GM12874 (cell line): ENCODE measurements at regions not wholly inside any gene's neighbourhood (a gene's known extent, or its start where the extent isn't known, plus 50 kb on each side); places are given as distances from the start of the nearest gene placed in this dataset.

ENCODE experiments used
- TF ChIP-seq, protein P1 (sequence below): IDR thresholded peaks from 2 replicates; pipeline ENCODE4 v1.5.1; 2011; ENCODE audit warnings: low read depth, mild to moderate bottlenecking, control low read depth, low read length, moderate library complexity; ENCODE audit not compliant: insufficient read depth

DNA sequence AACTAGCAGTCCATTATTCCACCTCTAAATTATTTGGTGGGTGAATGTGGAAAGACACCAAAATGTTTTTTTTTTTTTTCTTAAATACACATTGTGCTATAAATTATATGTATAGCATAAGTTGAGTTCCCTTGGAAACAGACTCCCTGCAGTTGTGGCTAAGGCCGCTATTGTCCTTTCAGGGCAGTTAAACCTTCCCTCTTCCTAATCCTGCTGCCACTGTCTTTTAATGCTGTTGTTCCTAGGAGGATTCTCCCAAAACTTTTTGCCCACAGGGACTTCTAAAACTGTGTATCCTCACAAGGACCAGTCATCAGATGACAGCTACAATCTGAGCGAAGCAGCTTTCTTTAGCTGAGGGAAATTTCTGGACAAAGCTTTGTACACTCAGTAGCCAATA, 478.9 kb upstream of the CHORDC1 start:
- TF ChIP-seq, protein P1, sequence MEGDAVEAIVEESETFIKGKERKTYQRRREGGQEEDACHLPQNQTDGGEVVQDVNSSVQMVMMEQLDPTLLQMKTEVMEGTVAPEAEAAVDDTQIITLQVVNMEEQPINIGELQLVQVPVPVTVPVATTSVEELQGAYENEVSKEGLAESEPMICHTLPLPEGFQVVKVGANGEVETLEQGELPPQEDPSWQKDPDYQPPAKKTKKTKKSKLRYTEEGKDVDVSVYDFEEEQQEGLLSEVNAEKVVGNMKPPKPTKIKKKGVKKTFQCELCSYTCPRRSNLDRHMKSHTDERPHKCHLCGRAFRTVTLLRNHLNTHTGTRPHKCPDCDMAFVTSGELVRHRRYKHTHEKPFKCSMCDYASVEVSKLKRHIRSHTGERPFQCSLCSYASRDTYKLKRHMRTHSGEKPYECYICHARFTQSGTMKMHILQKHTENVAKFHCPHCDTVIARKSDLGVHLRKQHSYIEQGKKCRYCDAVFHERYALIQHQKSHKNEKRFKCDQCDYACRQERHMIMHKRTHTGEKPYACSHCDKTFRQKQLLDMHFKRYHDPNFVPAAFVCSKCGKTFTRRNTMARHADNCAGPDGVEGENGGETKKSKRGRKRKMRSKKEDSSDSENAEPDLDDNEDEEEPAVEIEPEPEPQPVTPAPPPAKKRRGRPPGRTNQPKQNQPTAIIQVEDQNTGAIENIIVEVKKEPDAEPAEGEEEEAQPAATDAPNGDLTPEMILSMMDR, result no peak

DNA sequence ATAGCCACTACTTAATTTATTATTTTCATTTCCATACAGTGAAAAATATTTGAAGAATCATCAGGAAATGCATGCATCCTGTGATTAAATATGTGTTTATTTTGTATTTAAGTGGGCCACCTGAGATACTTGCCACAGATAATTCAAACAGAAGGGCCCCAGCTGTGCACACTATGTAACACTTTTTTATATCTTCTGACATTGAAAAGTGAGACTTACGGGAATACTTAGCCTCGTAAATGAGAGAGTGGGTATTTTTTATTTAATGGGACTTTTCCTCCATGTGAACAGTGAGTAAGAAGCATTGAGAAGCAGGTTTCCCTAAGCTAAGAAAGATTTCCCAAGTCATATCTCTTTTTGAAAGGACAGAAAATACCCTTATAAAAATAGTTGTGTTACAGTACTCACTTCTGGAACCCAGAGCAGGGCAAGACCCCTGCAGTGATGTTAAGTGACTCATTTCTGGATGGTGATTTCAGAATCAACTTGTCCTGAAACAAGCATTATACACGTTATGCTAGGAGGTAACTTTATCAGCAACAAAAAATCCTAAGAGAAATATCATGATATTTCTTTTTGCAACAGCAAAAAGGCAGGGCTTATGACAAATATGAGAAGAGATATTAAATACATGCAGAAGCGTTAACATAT, 478.1 kb upstream of the CHORDC1 start:
- TF ChIP-seq, protein P1, result no peak

DNA sequence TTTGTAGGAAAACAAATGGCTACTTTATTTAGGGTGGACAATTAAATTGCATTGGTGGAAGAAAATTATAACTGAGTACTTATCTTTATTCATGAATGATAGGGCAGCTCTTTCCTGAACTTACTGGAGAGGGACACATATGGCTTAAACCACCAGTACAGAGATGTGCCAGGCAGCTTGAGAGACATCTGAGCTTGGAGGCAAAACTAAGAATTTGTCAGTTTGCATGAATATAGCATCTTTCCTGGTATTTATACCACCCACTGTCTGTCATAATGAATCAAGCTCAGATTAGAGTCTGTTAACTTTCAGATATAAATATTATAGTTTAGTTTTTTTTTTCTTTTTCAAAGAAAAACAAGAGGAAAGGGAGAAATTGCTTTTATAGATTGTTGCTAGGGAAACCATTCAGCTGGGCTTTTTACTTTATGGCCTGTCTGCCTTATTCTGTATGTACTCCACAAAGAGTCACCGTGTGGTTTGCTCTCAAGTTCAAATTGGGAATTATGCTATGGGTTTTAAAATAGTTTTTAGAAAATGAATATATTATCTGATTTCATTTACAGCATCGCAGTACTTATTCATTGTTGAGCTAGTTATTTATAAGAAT, 477.0 kb upstream of the CHORDC1 start:
- TF ChIP-seq, protein P1, result no peak

DNA sequence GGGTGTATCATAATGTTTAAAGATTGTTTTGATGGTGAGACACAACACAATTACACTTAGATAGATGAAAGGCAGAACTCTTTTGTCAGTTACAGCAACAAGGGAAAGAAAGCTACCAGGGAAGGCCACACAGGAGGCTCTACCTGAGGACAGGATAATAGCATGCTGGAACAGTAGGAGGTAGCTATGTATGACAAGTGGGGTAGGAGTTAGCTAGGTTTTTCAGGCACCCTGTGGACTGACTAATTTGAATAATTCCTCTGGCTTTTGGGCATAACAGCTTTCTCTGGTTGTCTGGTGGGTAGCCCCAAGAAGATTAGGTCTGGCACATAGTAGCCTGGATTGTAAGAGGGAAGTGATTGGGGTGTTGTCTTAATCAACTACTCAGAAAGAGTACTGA, 475.4 kb upstream of the CHORDC1 start:
- TF ChIP-seq, protein P1, result no peak

DNA sequence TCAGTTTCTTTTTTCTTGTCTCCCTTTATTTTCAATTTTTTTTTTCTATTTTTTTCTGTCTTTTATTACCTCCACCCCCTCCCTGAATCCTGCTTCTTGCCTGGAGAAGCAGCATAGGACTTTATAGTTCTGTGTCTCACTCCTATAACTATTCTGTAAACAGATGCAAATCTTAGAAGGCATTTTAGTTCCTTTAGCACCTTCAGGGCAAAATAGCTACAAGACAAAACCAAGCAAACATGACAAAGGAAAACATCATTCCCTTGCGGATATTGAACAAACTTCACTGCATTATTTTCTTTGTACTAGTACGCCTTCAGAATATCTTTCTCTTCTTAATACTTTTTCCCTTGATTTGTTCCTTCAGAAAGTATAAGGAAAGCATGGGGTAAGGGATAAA, 446.2 kb upstream of the CHORDC1 start:
- TF ChIP-seq, protein P1, result no peak

DNA sequence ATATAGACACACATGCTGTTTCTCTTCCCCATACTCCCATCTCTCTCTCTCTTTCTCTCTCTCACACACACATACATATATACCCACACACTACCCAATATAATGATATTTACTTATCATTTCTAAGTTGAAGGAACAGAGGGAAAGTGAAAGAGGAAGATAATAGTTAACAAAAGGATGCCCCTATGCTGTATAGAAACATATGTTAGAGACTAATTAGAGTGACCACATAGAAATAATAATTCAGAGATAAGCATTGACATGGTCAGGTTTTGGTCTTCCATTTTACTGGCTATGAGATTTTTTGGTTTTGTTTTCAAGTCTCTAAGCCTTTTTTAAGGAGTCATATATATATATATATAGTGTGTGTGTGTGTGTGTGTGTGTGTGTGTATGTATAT, 445.7 kb upstream of the CHORDC1 start:
- TF ChIP-seq, protein P1, result no peak

DNA sequence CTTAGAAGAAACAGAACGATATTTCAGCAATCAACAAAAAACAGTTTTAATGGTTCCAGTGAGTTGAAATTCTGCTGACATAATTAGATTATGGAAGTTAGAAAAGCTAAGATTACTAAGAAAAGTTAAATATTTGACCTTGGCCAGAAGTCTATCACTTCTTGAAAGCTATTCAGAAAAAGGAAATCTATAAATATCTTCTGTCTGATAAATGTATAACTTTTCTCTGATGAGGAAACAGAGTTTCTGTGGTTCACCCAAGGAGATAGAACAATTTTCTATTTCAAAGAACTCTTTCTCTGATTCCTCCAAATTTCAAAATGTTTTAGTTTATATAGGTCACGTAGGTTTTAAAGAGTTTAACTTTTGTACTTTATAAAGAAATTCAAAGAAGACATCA, 438.4 kb upstream of the CHORDC1 start:
- TF ChIP-seq, protein P1, result no peak
